ENCODE measurements at regions not wholly inside any gene's neighbourhood (a gene's known extent, or its start where the extent isn't known, plus 50 kb on each side); places are given as distances from the start of the nearest gene placed in this dataset.
"Not testable (repeated sequence)": the region's sequence is repeated elsewhere in the genome, so short reads cannot be mapped to it uniquely, and the experiment has no call there.

- DNase-seq = no peak
- TF ChIP-seq CTCF (IDR thresholded peaks at IDR 0.05) = no peak
- ATAC-seq = no peak
- Histone ChIP-seq H3K9me3 (no peaks in the 10 kb centered on the region), H3K4me3 (no peak overlapping the region), H3K4me1 (ENCODE audit: low read depth) (no peaks in the 10 kb centered on the region), H3K36me3 (ENCODE audit: low read depth) (no peaks in the 10 kb centered on the region)
- intact Hi-C loops (cut with DNase I, micrococcal nuclease) = no loop called here
Measured at GRCh38 chr2:185255566-185255965, 483.0 kb upstream of the FSIP2 start.

GRCh38 chr2:185265747-185266146 is 472.9 kb upstream of the FSIP2 start:
- Histone ChIP-seq H3K9me3 (no peaks in the 10 kb centered on the region), H3K4me3 (no peak overlapping the region), H3K4me1 (ENCODE audit: low read depth) (no peaks in the 10 kb centered on the region), H3K36me3 (ENCODE audit: low read depth) (no peaks in the 10 kb centered on the region)
- intact Hi-C loops (cut with DNase I, micrococcal nuclease) = no loop called here
- DNase-seq (no peak), ATAC-seq (no peak)
- no peak for TF ChIP-seq CTCF (IDR thresholded peaks at IDR 0.05)

GRCh38 chr2:185268651-185269050 is 470.0 kb upstream of the FSIP2 start:
- H3K4me3 ChIP-seq = no peak overlapping the region
- ATAC-seq (no peak), DNase-seq (no peak)
- no peaks in the 10 kb centered on the region for H3K36me3 ChIP-seq (ENCODE audit: low read depth)
- no peak for TF ChIP-seq CTCF (IDR thresholded peaks at IDR 0.05)
- intact Hi-C loops (cut with DNase I, micrococcal nuclease) = no loop called here
- H3K4me1 ChIP-seq (ENCODE audit: low read depth) = no peaks in the 10 kb centered on the region
- H3K9me3 ChIP-seq = no peaks in the 10 kb centered on the region

- H3K36me3 ChIP-seq (ENCODE audit: low read depth) = no peaks in the 10 kb centered on the region
- intact Hi-C loops (cut with DNase I, micrococcal nuclease) = no loop called here
- DNase-seq (no peak), ATAC-seq (no peak)
- no peaks in the 10 kb centered on the region for H3K9me3 ChIP-seq
- H3K4me1 ChIP-seq (ENCODE audit: low read depth) = no peaks in the 10 kb centered on the region
- no peak overlapping the region for H3K4me3 ChIP-seq
- no peak for TF ChIP-seq CTCF (IDR thresholded peaks at IDR 0.05)
Measured at GRCh38 chr2:185274718-185275484, 463.7 kb upstream of the FSIP2 start.

GRCh38 chr2:185275979-185276378 is 462.6 kb upstream of the FSIP2 start:
- H3K4me3 ChIP-seq; H3K36me3 ChIP-seq (ENCODE audit: low read depth); DNase-seq; H3K9me3 ChIP-seq; ATAC-seq; intact Hi-C loops (cut with DNase I, micrococcal nuclease); H3K4me1 ChIP-seq (ENCODE audit: low read depth): not testable (repeated sequence)

- intact Hi-C loops (cut with DNase I, micrococcal nuclease) = no loop called here
- Histone ChIP-seq H3K9me3 (no peaks in the 10 kb centered on the region), H3K36me3 (ENCODE audit: low read depth) (no peaks in the 10 kb centered on the region), H3K4me1 (ENCODE audit: low read depth) (no peaks in the 10 kb centered on the region), H3K4me3 (no peak overlapping the region)
- no peak for TF ChIP-seq CTCF (IDR thresholded peaks at IDR 0.05)
- DNase-seq = no peak
- ATAC-seq = no peak
Measured at GRCh38 chr2:185278761-185279160, 459.8 kb upstream of the FSIP2 start.
